Renal pelvis (tissue), 1 donor: ENCODE measurements at regions not wholly inside any gene's neighbourhood (a gene's known extent, or its start where the extent isn't known, plus 50 kb on each side); places are given as distances from the start of the nearest gene placed in this dataset.

Experiments used
- DNase-seq: peaks from one replicate; pipeline ENCODE4 v3.0.0-alpha.2; 2013

GRCh38 chr7:95718577-95719410 is 53.6 kb upstream of the DYNC1I1 start:
- no peak for DNase-seq

- DNase-seq = no peak
These were observed 55.8 kb upstream of the DYNC1I1 start for GRCh38 chr7:95716357-95717122.

- no peak for DNase-seq
These were observed 57.1 kb upstream of the DYNC1I1 start for GRCh38 chr7:95715274-95715673.

- DNase-seq = no peak
These were observed 61.6 kb upstream of the DYNC1I1 start for GRCh38 chr7:95710711-95711110.

GRCh38 chr7:95700917-95701316 is 71.4 kb upstream of the DYNC1I1 start:
- no peak for DNase-seq

- no peak for DNase-seq
These were observed 78.0 kb upstream of the DYNC1I1 start for GRCh38 chr7:95694334-95694733.

- DNase-seq = no peak
These were observed 78.6 kb upstream of the DYNC1I1 start for GRCh38 chr7:95693551-95694333.

GRCh38 chr7:95691464-95691863 is 80.9 kb upstream of the DYNC1I1 start:
- DNase-seq = no peak

- peak; percentile 65 for DNase-seq
These were observed 81.9 kb upstream of the DYNC1I1 start for GRCh38 chr7:95690367-95690947.

- no peak for DNase-seq
These were observed 83.3 kb upstream of the DYNC1I1 start for GRCh38 chr7:95688931-95689495.

- no peak for DNase-seq
These were observed 84.5 kb upstream of the DYNC1I1 start for GRCh38 chr7:95687759-95688343.

GRCh38 chr7:95686109-95686508 is 86.2 kb upstream of the DYNC1I1 start:
- DNase-seq = peak; percentile 55

- DNase-seq = no peak
These were observed 87.8 kb upstream of the DYNC1I1 start for GRCh38 chr7:95684505-95684904.

GRCh38 chr7:95684037-95684436 is 87.7 kb upstream of the PDK4 start:
- peak; percentile 35 for DNase-seq

GRCh38 chr7:95682913-95683312 is 86.6 kb upstream of the PDK4 start:
- DNase-seq = no peak

GRCh38 chr7:95676691-95677090 is 80.4 kb upstream of the PDK4 start:
- no peak for DNase-seq

- no peak for DNase-seq
These were observed 79.3 kb upstream of the PDK4 start for GRCh38 chr7:95675632-95676031.

GRCh38 chr7:95675016-95675415 is 78.7 kb upstream of the PDK4 start:
- no peak for DNase-seq

GRCh38 chr7:95674101-95674500 is 77.8 kb upstream of the PDK4 start:
- no peak for DNase-seq

GRCh38 chr7:95672434-95672833 is 76.1 kb upstream of the PDK4 start:
- DNase-seq = no peak

- DNase-seq = no peak
These were observed 73.2 kb upstream of the PDK4 start for GRCh38 chr7:95669513-95669912.
